HEK293 (cell line): ENCODE measurements at regions not wholly inside any gene's neighbourhood (a gene's known extent, or its start where the extent isn't known, plus 50 kb on each side); places are given as distances from the start of the nearest gene placed in this dataset.

Experiments
- CTCF ChIA-PET: fragments of 350-600 bp; formaldehyde crosslinking; extraction: SDS; loops from one replicate; lab custom pipeline; 2021; ENCODE audit warnings: antibody characterized with exemption; lab: Yijun Ruan, JAX
- POLR2A ChIA-PET: fragments of 300-600 bp; formaldehyde crosslinking; extraction: SDS; loops from one replicate; lab custom pipeline; 2020; ENCODE audit warnings: antibody characterized with exemption, inconsistent platforms; lab: Yijun Ruan, JAX
- H3K27ac ChIP-seq: fragments of 200-500 bp; sonication (Bioruptor generic); 2 replicates; pipeline ENCODE4 v1.5.1; 2014; ENCODE audit warnings: low read depth, low read length, control low read depth, inconsistent platforms; ENCODE audit errors: extremely low read depth
- H3K36me3 ChIP-seq, 2 experiments: fragments of 200-500 bp in 1 of 2; sonication (Bioruptor generic) in 1 of 2; 1 replicate in 1 of 2; 2 replicates in 1 of 2; pipeline ENCODE4 v1.5.1; 2014 to 2017; ENCODE audit warnings: inconsistent platforms in 2 of 2, low read length in 2 of 2; ENCODE audit not compliant: control insufficient read depth in 2 of 2, insufficient read depth in 1 of 2
- H3K4me1 ChIP-seq: fragments of 200-500 bp; sonication (Bioruptor generic); 2 replicates; pipeline ENCODE4 v1.5.1; 2014; ENCODE audit warnings: mild to moderate bottlenecking, low read length, inconsistent platforms; ENCODE audit not compliant: control insufficient read depth, insufficient read depth
- H3K4me3 ChIP-seq: 2 replicates; pipeline ENCODE4 v1.5.1; 2011; ENCODE audit warnings: low read depth, mild to moderate bottlenecking, control low read depth, low read length, moderate library complexity
- H3K9me3 ChIP-seq: fragments of 200-500 bp; sonication (Bioruptor generic); 2 replicates; pipeline ENCODE4 v1.5.1; 2014; ENCODE audit warnings: low read depth, low read length, inconsistent platforms; ENCODE audit not compliant: control insufficient read depth, insufficient read depth
- BCL11A ChIP-seq: fragments of 450-650 bp; formaldehyde crosslinking; IDR thresholded peaks from 2 replicates; pipeline ENCODE4 v1.5.1; 2016; ENCODE audit warnings: low read depth, missing biosample characterization, missing genetic modification characterization
- KLF10 ChIP-seq: fragments of 450-650 bp; IDR thresholded peaks from 2 replicates; pipeline ENCODE4 v1.5.1; 2018; ENCODE audit warnings: missing biosample characterization, mild to moderate bottlenecking, missing genetic modification characterization
- KLF7 ChIP-seq: fragments of 450-650 bp; formaldehyde crosslinking; IDR thresholded peaks from 2 replicates; pipeline ENCODE4 v1.5.1; 2016; ENCODE audit warnings: missing biosample characterization, missing genetic modification characterization, borderline replicate concordance
- KLF9 ChIP-seq: fragments of 450-650 bp; formaldehyde crosslinking; IDR thresholded peaks from 2 replicates; pipeline ENCODE4 v1.5.1; 2016; ENCODE audit warnings: missing biosample characterization, missing genetic modification characterization, low read depth
- OSR2 ChIP-seq: fragments of 450-650 bp; formaldehyde crosslinking; IDR thresholded peaks from 2 replicates; pipeline ENCODE4 v1.5.1; 2016; ENCODE audit warnings: missing biosample characterization, missing genetic modification characterization
- PBX3 ChIP-seq: sonication (generic); formaldehyde crosslinking; IDR thresholded peaks from 2 replicates; pipeline ENCODE4 v1.8.1; 2022; ENCODE audit warnings: mild to moderate bottlenecking, moderate library complexity, missing genetic modification reagents
- SP2 ChIP-seq: fragments of 450-650 bp; formaldehyde crosslinking; IDR thresholded peaks from 2 replicates; pipeline ENCODE4 v1.5.1; 2016; ENCODE audit warnings: missing biosample characterization, missing genetic modification characterization
- SP3 ChIP-seq: fragments of 450-650 bp; formaldehyde crosslinking; IDR thresholded peaks from 2 replicates; pipeline ENCODE4 v1.5.1; 2016; ENCODE audit warnings: missing biosample characterization, missing genetic modification characterization
- ZBTB1 ChIP-seq: fragments of 450-650 bp; formaldehyde crosslinking; IDR thresholded peaks from 2 replicates; pipeline ENCODE4 v1.5.1; 2016; ENCODE audit warnings: missing biosample characterization, missing genetic modification characterization
- ZBTB10 ChIP-seq: fragments of 450-650 bp; formaldehyde crosslinking; IDR thresholded peaks from 2 replicates; pipeline ENCODE4 v1.5.1; 2016; ENCODE audit warnings: missing biosample characterization, missing genetic modification characterization
- ZBTB49 ChIP-seq: fragments of 450-650 bp; formaldehyde crosslinking; IDR thresholded peaks from 2 replicates; pipeline ENCODE4 v1.5.1; 2016; ENCODE audit warnings: missing biosample characterization, missing genetic modification characterization, low read depth
- ZBTB6 ChIP-seq: fragments of 450-650 bp; formaldehyde crosslinking; IDR thresholded peaks from 2 replicates; pipeline ENCODE4 v1.5.1; 2017; ENCODE audit warnings: missing biosample characterization, missing genetic modification characterization
- ZEB2 ChIP-seq: fragments of 450-650 bp; formaldehyde crosslinking; IDR thresholded peaks from 2 replicates; pipeline ENCODE4 v1.5.1; 2016; ENCODE audit warnings: missing biosample characterization, missing genetic modification characterization
- ZFP41 ChIP-seq: fragments of 450-650 bp; formaldehyde crosslinking; IDR thresholded peaks from 2 replicates; pipeline ENCODE4 v1.5.1; 2016; ENCODE audit warnings: missing biosample characterization, missing genetic modification characterization, borderline replicate concordance
- ZFP69B ChIP-seq: fragments of 450-650 bp; formaldehyde crosslinking; IDR thresholded peaks from 2 replicates; pipeline ENCODE4 v1.5.1; 2016; ENCODE audit warnings: missing biosample characterization, missing genetic modification characterization
- ZNF148 ChIP-seq: fragments of 450-650 bp; formaldehyde crosslinking; IDR thresholded peaks from 2 replicates; pipeline ENCODE4 v1.5.0; 2017; ENCODE audit warnings: missing biosample characterization, missing genetic modification characterization, borderline replicate concordance
- ZNF169 ChIP-seq: fragments of 450-650 bp; formaldehyde crosslinking; IDR thresholded peaks from 2 replicates; pipeline ENCODE4 v1.5.1; 2016; ENCODE audit warnings: missing biosample characterization, missing genetic modification characterization
- ZNF184 ChIP-seq: fragments of 450-650 bp; IDR thresholded peaks from 2 replicates; pipeline ENCODE4 v1.5.1; 2018; ENCODE audit warnings: missing biosample characterization, mild to moderate bottlenecking, missing genetic modification characterization
- ZNF223 ChIP-seq: fragments of 450-650 bp; formaldehyde crosslinking; IDR thresholded peaks from 2 replicates; pipeline ENCODE4 v1.5.1; 2016; ENCODE audit warnings: missing biosample characterization, missing genetic modification characterization
- ZNF274 ChIP-seq, 2 experiments: fragments of 200-500 bp in 1 of 2; fragments of 450-650 bp in 1 of 2; sonication (Bioruptor generic) in 1 of 2; formaldehyde crosslinking in 1 of 2; IDR thresholded peaks; 2 replicates each; pipeline versions ENCODE4 v1.5.1 to v1.6.1; 2014 to 2016; ENCODE audit warnings: borderline replicate concordance in 1 of 2, inconsistent platforms in 1 of 2, low read length in 1 of 2, missing biosample characterization in 1 of 2, missing genetic modification characterization in 1 of 2
- ZNF48 ChIP-seq: fragments of 450-650 bp; formaldehyde crosslinking; IDR thresholded peaks from 2 replicates; pipeline ENCODE4 v1.5.1; 2016; ENCODE audit warnings: missing biosample characterization, missing genetic modification characterization
- ZNF514 ChIP-seq: fragments of 450-650 bp; formaldehyde crosslinking; IDR thresholded peaks from 2 replicates; pipeline ENCODE4 v1.5.1; 2016; ENCODE audit warnings: missing biosample characterization, missing genetic modification characterization
- ZNF571 ChIP-seq: fragments of 450-650 bp; formaldehyde crosslinking; IDR thresholded peaks from 2 replicates; pipeline ENCODE4 v1.5.0; 2017; ENCODE audit warnings: missing biosample characterization, missing genetic modification characterization
- ZNF585B ChIP-seq: fragments of 450-650 bp; formaldehyde crosslinking; IDR thresholded peaks from 2 replicates; pipeline ENCODE4 v1.5.1; 2016; ENCODE audit warnings: missing biosample characterization, missing genetic modification characterization
- ZNF596 ChIP-seq: fragments of 450-650 bp; IDR thresholded peaks from 2 replicates; pipeline ENCODE4 v1.5.0; 2018; ENCODE audit warnings: missing biosample characterization, mild to moderate bottlenecking, missing genetic modification characterization, moderate library complexity
- ZNF654 ChIP-seq: fragments of 450-650 bp; formaldehyde crosslinking; IDR thresholded peaks from 2 replicates; pipeline ENCODE4 v1.5.1; 2016; ENCODE audit warnings: low read depth, missing biosample characterization, missing genetic modification characterization
- ZNF664 ChIP-seq: fragments of 450-650 bp; formaldehyde crosslinking; IDR thresholded peaks from 2 replicates; pipeline ENCODE4 v1.5.1; 2016; ENCODE audit warnings: missing biosample characterization, missing genetic modification characterization
- ZNF76 ChIP-seq: fragments of 450-650 bp; formaldehyde crosslinking; IDR thresholded peaks from 2 replicates; pipeline ENCODE4; 2016; ENCODE audit warnings: low read depth, missing biosample characterization, missing genetic modification characterization, borderline replicate concordance

GRCh38 chr12:73274976-73275375 lies 1002.8 kb downstream of the TRHDE start:
- Histone ChIP-seq H3K9me3 (no peaks in the 10 kb centered on the region), H3K36me3 (no peaks in the 10 kb centered on the region), H3K4me3 (no peak overlapping the region), H3K4me1 (no peaks in the 10 kb centered on the region), H3K27ac (no peak overlapping the region)
- POLR2A ChIA-PET, result no interaction called here
- CTCF ChIA-PET, result no interaction called here
- TF ChIP-seq ZNF274 (IDR thresholded peaks at IDR 0.05; ENCODE audit: low read length) (no peak), ZNF274 (tag by site-specific recombination; IDR thresholded peaks at IDR 0.05; ENCODE audit: borderline replicate concordance) (no peak), ZNF184 (no peak), ZNF571 (tag by site-specific recombination) (no peak), ZFP69B (no peak), ZNF169 (tag by site-specific recombination) (no peak), ZNF654 (tag by site-specific recombination) (no peak), ZBTB49 (tag by site-specific recombination) (no peak), ZNF223 (tag by site-specific recombination) (no peak), ZNF596 (tag by site-specific recombination) (no peak), ZBTB1 (no peak)

GRCh38 chr12:73277971-73278370 lies 1005.8 kb downstream of the TRHDE start:
- H3K4me1 ChIP-seq, result no peaks in the 10 kb centered on the region
- no peak overlapping the region for H3K4me3 ChIP-seq
- H3K27ac ChIP-seq, result no peak overlapping the region
- H3K36me3 ChIP-seq, result no peaks in the 10 kb centered on the region
- ChIA-PET POLR2A (no interaction called here), CTCF (no interaction called here)
- no peaks in the 10 kb centered on the region for H3K9me3 ChIP-seq
- no peak for TF ChIP-seq ZNF514 (tag by site-specific recombination)
- TF ChIP-seq ZNF48 (tag by site-specific recombination), result no peak
- TF ChIP-seq ZBTB10 (tag by site-specific recombination), result no peak
- no peak for TF ChIP-seq ZNF76 (tag by site-specific recombination)
- TF ChIP-seq ZEB2 (tag by site-specific recombination), result no peak
- TF ChIP-seq KLF10, result no peak
- no peak for TF ChIP-seq ZNF664
- TF ChIP-seq PBX3, result no peak
- TF ChIP-seq SP3 (tag by site-specific recombination), result no peak
- no peak for TF ChIP-seq KLF7
- no peak for TF ChIP-seq ZFP41 (tag by site-specific recombination)
- TF ChIP-seq ZNF148 (tag by site-specific recombination), result no peak
- no peak for TF ChIP-seq ZNF585B (tag by site-specific recombination)
- TF ChIP-seq KLF9 (tag by site-specific recombination), result no peak
- no peak for TF ChIP-seq SP2 (tag by site-specific recombination)
- TF ChIP-seq BCL11A (tag by site-specific recombination), result no peak
- TF ChIP-seq OSR2 (tag by site-specific recombination), result no peak
- TF ChIP-seq ZBTB6 (tag by site-specific recombination), result no peak
